ENCODE measurements at regions not wholly inside any gene's neighbourhood (a gene's known extent, or its start where the extent isn't known, plus 50 kb on each side); places are given as distances from the start of the nearest gene placed in this dataset.

DNA sequence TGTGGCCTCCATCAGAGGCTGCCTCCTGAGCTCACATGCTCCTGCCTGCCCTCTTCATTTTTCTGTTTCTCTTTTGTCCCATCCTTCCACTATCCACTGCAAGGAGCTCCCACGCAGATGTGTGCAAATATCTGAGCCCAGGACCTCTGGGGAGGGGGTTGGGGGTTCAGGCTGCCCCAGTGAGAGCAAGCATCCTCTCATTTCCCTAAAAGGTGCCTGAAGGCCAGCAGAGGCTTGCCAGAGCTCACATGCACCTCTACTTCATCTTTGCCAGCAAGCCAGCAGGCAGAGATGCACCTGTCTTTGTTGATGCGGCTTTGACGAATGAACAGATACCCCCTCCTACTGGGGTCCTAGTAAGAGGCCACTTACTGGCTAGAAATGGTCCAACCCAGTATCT lies 128.8 kb downstream of the FGF9 start:
- Mint-ChIP-seq H3K9me3 (no peaks in the 10 kb centered on the region), H3K4me1 (ENCODE audit: low read depth) (no peaks in the 10 kb centered on the region)

DNA sequence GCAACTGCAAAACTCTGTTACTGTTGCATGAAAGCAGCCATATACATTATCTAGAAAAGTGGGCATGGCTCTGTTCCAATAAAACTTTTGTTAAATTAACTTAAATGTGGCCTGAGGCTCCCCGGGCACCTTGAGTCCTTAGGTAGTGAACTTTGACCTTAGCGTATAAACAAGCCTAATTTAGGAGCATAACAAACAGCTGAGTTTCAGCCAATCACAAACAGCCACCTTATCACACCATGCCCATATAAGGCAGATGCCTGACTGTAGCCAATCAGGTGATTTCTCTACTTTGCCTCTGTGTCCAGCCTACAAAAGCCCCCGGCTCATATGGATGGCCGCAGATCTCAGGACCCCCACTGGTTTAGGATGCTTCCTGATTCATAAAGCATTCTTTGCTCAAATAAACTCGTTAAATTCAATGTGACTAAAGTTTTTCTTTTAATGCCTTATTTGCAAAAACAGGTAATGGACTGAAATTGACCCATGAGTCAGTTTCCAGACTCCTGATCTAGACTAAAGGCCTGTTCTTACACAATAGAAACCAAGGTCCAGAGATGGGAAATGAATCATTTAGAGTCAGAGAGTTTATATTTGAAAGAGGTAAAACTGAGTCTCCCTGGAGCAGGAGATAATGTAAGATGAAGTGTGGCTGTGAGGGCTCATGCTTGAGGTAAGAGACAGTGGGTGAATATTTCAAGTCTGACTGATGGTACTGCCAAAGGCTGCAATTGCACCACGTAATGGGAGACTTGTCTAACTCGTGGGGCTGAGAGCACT lies 130.2 kb downstream of the FGF9 start:
- Mint-ChIP-seq H3K4me3 (no peak overlapping the region), H3K27ac (no peak overlapping the region), H3K36me3 (ENCODE audit: low read depth) (no peaks in the 10 kb centered on the region), H3K27me3 (peaks cover 4% of the 10 kb centered on the region), H3K9me3 (no peaks in the 10 kb centered on the region), H3K4me1 (ENCODE audit: low read depth) (no peaks in the 10 kb centered on the region)

More for the DNA sequence above, 128.8 kb downstream of the FGF9 start:
- H3K4me3 Mint-ChIP-seq, result no peak overlapping the region
- peaks cover 4% of the 10 kb centered on the region for H3K27me3 Mint-ChIP-seq
- H3K36me3 Mint-ChIP-seq (ENCODE audit: low read depth), result no peaks in the 10 kb centered on the region
- no peak overlapping the region for H3K27ac Mint-ChIP-seq

GRCh38 chr13:21805733-21806132 lies 134.9 kb downstream of the FGF9 start:
- Mint-ChIP-seq H3K4me1 (ENCODE audit: low read depth) (no peaks in the 10 kb centered on the region), H3K4me3 (no peak overlapping the region), H3K9me3 (peaks cover 4% of the 10 kb centered on the region)

GRCh38 chr13:21812192-21812626 lies 141.3 kb downstream of the FGF9 start:
- Mint-ChIP-seq H3K27me3 (peaks cover 19% of the 10 kb centered on the region), H3K4me1 (ENCODE audit: low read depth) (no peaks in the 10 kb centered on the region), H3K9me3 (peaks cover 8% of the 10 kb centered on the region), H3K4me3 (no peak overlapping the region), H3K36me3 (ENCODE audit: low read depth) (no peaks in the 10 kb centered on the region), H3K27ac (no peak overlapping the region)

More at GRCh38 chr13:21805733-21806132, 134.9 kb downstream of the FGF9 start:
- Mint-ChIP-seq H3K27ac (no peak overlapping the region), H3K36me3 (ENCODE audit: low read depth) (no peaks in the 10 kb centered on the region), H3K27me3 (peaks cover 25% of the 10 kb centered on the region)

GRCh38 chr13:21813110-21813509 lies 142.2 kb downstream of the FGF9 start:
- no peaks in the 10 kb centered on the region for H3K4me1 Mint-ChIP-seq (ENCODE audit: low read depth)
- H3K27me3 Mint-ChIP-seq, result peaks cover 14% of the 10 kb centered on the region
- H3K9me3 Mint-ChIP-seq, result peaks cover 8% of the 10 kb centered on the region

DNA sequence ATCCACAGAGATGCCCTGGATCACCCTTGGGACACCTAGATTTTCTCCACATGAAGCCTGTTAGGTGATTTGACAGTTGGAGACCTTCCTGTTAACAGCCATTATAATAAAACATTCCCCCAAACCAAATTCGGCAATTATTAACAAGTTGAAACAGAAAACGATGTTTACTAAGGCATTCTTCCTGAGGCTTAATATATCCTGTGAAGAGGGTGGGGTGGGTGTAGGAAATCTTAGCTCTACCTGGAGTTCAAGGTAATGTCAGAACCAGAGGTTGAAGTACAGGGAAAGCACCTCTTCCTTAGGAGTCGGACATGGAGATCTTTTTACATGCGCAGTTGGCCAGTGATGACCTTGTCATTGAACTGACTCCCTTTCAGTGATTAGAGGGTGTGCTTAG lies 143.0 kb downstream of the FGF9 start:
- Mint-ChIP-seq H3K27ac (no peak overlapping the region), H3K27me3 (peaks cover 14% of the 10 kb centered on the region), H3K4me3 (no peak overlapping the region), H3K9me3 (peaks cover 4% of the 10 kb centered on the region), H3K36me3 (ENCODE audit: low read depth) (no peaks in the 10 kb centered on the region), H3K4me1 (ENCODE audit: low read depth) (no peaks in the 10 kb centered on the region)

More at GRCh38 chr13:21813110-21813509, 142.2 kb downstream of the FGF9 start:
- no peak overlapping the region for H3K27ac Mint-ChIP-seq
- H3K4me3 Mint-ChIP-seq, result no peak overlapping the region
- no peaks in the 10 kb centered on the region for H3K36me3 Mint-ChIP-seq (ENCODE audit: low read depth)

DNA sequence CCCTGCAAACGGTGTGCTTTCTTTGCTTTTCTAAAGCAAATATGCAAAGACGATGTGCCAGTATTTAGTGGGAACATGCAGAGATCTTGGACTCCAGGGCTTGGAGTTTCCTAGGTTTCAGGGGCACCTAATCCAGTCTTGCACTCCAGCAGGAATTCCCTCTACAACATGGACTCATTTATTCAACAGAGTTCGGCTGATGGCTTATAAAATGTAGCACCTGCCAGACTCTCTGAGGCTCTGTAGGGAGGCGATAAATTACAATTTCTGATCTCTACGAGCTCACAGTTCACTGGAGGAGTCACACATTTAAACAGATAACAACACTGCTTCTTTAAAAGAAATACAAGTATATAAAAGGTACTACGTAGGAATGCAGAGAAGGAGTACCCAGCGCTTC lies 143.7 kb downstream of the FGF9 start:
- peaks cover 4% of the 10 kb centered on the region for H3K9me3 Mint-ChIP-seq
- no peak overlapping the region for H3K27ac Mint-ChIP-seq
- no peak overlapping the region for H3K4me3 Mint-ChIP-seq
- H3K4me1 Mint-ChIP-seq (ENCODE audit: low read depth), result no peaks in the 10 kb centered on the region
- H3K36me3 Mint-ChIP-seq (ENCODE audit: low read depth), result no peaks in the 10 kb centered on the region
- peaks cover 14% of the 10 kb centered on the region for H3K27me3 Mint-ChIP-seq

DNA sequence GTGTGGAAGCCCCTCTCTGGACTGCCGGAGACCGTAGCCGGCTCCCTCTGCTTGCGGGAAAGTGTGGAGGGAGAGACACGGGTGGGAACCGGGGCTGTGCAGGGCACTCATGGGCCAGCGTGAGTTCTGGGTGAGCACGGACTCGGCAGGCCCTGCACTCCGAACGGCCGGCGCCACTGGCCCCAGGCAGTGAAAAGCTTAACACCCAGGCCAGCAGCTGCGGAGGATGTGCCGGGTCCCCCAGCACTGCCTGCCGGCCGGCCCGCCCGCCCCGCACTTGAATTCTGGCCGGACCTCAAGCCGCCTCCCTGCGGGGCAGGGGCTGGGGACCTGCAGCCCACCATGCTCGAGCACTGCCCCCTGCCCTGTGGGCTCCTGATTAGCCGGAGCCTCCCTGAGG lies 147.0 kb downstream of the FGF9 start:
- Mint-ChIP-seq H3K27ac (no peak overlapping the region), H3K36me3 (ENCODE audit: low read depth) (no peaks in the 10 kb centered on the region), H3K4me1 (ENCODE audit: low read depth) (no peaks in the 10 kb centered on the region), H3K9me3 (peaks cover 4% of the 10 kb centered on the region), H3K4me3 (no peak overlapping the region), H3K27me3 (peaks cover 3% of the 10 kb centered on the region)

DNA sequence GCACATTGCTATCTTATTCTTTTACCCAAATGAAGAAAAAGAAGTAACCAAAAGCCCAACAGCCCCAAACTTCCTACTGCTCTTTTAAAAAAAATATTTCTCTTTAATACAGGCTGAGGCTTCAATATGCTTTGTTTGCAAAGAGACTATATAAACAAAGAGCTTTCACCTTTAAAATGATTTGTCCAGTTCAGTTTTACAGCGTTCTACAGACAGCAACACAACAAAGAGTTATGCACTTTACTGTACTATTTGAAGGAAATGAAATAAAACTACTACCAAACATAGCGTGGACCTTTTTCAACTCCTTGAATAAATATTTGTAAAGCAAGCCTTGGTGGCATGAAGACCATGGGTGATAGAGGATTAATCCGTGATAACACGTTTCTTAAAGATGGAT lies 151.2 kb downstream of the FGF9 start:
- Mint-ChIP-seq H3K36me3 (ENCODE audit: low read depth) (no peaks in the 10 kb centered on the region), H3K27ac (no peak overlapping the region), H3K4me3 (no peak overlapping the region), H3K9me3 (no peaks in the 10 kb centered on the region), H3K4me1 (ENCODE audit: low read depth) (no peaks in the 10 kb centered on the region), H3K27me3 (no peaks in the 10 kb centered on the region)

DNA sequence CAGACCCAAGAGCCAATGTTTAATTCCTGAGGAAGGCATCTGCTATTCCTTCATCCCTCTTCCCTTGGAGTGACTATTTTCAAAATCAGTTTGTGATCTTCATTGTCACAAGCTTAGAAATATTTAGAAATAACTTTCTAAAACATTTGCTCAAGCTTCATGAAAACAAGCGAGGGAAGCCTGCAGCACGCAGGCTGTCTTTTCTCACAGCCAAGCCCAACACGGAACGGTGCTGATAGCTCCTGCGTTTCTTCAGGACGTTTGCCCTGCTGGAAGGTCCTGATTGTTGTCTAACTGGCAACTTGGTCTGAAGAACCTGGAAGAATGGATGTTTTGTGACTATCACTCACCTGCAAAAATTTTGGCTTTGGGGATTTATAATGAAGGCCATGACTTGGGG lies 152.5 kb downstream of the FGF9 start:
- H3K9me3 Mint-ChIP-seq, result no peaks in the 10 kb centered on the region
- H3K4me1 Mint-ChIP-seq (ENCODE audit: low read depth), result no peaks in the 10 kb centered on the region
- no peaks in the 10 kb centered on the region for H3K36me3 Mint-ChIP-seq (ENCODE audit: low read depth)
- no peak overlapping the region for H3K27ac Mint-ChIP-seq
- H3K27me3 Mint-ChIP-seq, result no peaks in the 10 kb centered on the region
- H3K4me3 Mint-ChIP-seq, result no peak overlapping the region

DNA sequence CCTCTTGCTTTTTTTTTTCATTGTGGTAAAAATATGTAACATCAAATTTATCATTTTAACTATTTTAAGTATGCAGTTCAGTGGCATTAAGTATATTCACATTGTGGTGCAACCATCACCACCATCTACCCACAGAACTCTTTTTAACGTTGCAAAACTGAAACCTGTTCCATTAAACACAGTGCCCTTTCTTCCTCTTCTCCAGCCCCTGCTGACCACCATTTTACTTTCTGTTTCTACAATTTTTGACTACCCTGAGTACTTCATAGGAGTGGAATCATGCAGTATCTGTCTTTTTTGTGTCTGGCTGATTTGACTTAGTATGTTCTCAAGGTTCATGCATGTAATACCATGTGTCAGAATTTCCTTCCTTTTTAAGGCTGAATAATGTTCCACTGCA lies 153.1 kb downstream of the FGF9 start:
- Mint-ChIP-seq H3K4me3 (no peak overlapping the region), H3K9me3 (no peaks in the 10 kb centered on the region), H3K4me1 (ENCODE audit: low read depth) (no peaks in the 10 kb centered on the region), H3K27me3 (no peaks in the 10 kb centered on the region), H3K27ac (no peak overlapping the region), H3K36me3 (ENCODE audit: low read depth) (no peaks in the 10 kb centered on the region)

GRCh38 chr13:21825186-21825585 lies 154.3 kb downstream of the FGF9 start:
- Mint-ChIP-seq H3K27ac (no peak overlapping the region), H3K27me3 (no peaks in the 10 kb centered on the region), H3K9me3 (no peaks in the 10 kb centered on the region), H3K4me1 (ENCODE audit: low read depth) (no peaks in the 10 kb centered on the region), H3K36me3 (ENCODE audit: low read depth) (no peaks in the 10 kb centered on the region), H3K4me3 (no peak overlapping the region)

DNA sequence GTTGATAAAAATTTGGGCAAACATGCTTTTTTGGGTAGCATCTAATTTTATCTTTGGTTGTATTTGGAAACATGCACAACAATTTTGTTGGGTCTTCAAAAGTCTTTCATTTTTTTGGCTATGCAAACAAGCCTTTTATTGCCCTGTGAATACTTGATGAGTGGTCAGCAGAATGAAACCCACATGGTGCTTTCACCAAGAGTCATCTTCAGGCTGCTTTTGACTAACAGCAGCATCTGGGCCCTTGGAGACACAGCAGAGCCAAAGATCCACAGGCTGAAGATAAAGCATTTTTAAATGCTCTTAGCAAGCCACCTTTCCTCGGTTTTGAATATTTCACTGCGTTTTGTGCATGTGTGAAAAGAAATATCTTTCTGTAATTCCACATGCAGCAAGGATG lies 154.9 kb downstream of the FGF9 start:
- Mint-ChIP-seq H3K36me3 (ENCODE audit: low read depth) (no peaks in the 10 kb centered on the region), H3K9me3 (no peaks in the 10 kb centered on the region), H3K4me3 (no peak overlapping the region), H3K27ac (no peak overlapping the region), H3K27me3 (no peaks in the 10 kb centered on the region), H3K4me1 (ENCODE audit: low read depth) (no peaks in the 10 kb centered on the region)

DNA sequence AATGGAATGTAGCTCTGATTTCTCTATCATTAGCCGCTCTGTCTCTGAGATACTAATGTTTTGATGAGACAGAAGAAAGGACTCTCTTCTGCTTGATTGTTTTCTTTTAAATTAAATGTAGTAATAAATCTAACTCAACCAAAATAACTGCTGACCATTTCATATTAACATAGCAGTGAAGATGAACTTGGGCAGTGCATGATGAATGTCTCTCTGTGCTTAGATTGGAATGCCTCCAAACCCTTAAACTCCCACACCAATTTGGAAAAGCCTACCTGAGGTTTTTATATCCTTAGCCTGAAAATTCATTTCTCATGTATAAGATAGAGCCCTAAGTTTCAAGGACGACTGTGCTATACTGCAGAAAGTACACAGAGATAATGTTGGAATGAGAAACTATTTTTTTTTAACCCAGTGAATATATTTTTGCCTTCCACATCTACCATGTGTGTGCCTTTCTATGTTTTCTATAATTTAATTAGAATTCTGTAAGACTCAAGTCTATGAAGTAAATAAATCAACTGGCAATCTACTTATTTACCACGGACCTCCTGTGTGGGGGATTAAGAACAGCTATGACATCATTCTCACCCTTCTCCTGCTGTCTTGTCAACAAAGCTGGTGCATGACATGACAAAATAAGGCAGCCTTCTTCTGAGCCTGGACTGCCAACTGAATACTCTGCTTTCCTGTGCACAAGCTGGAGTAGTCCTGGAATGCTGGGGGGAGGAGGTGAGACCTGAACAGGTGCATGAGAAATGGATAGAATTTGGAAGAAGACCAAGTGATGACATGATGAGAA lies 155.5 kb downstream of the FGF9 start:
- Mint-ChIP-seq H3K4me3 (no peak overlapping the region), H3K27ac (no peak overlapping the region), H3K9me3 (no peaks in the 10 kb centered on the region), H3K4me1 (ENCODE audit: low read depth) (no peaks in the 10 kb centered on the region), H3K27me3 (no peaks in the 10 kb centered on the region), H3K36me3 (ENCODE audit: low read depth) (no peaks in the 10 kb centered on the region)

DNA sequence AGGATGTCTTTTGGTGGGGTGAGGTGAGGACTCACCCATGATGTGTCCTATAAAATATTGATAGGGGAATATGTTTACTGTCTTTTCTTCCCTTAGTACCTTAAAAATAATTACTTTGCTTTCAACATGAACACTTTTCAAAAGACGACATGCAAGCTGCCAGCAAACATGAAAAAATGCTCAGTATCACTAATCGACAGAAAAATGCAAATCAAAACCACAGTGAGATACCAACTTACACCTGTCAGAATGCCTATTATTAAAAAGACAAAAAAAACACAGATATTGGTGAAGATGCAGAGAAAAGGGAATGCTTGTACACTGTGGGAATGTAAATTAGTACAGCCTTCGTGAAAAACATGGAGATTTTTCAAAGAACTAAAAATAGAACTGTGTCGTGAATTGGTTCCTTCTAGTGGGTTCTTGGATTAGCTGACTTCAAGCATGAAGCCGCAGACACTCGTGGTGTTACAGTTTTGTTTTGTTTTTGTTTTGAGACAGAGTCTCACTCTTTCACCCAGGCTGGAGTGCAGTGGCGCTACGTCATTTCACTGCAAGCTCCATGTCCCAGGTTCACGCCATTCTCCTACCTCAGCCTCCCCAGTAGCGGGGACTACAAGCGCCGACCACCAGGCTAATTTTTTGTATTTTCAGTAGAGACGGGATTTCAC lies 160.9 kb downstream of the FGF9 start:
- H3K27me3 Mint-ChIP-seq, result no peaks in the 10 kb centered on the region
- H3K27ac Mint-ChIP-seq, result no peak overlapping the region
- no peaks in the 10 kb centered on the region for H3K36me3 Mint-ChIP-seq (ENCODE audit: low read depth)
- H3K9me3 Mint-ChIP-seq, result peaks cover 7% of the 10 kb centered on the region
- H3K4me1 Mint-ChIP-seq (ENCODE audit: low read depth), result no peaks in the 10 kb centered on the region
- no peak overlapping the region for H3K4me3 Mint-ChIP-seq
